ENCODE measurements at regions not wholly inside any gene's neighbourhood (a gene's known extent, or its start where the extent isn't known, plus 50 kb on each side); places are given as distances from the start of the nearest gene placed in this dataset.

DNA sequence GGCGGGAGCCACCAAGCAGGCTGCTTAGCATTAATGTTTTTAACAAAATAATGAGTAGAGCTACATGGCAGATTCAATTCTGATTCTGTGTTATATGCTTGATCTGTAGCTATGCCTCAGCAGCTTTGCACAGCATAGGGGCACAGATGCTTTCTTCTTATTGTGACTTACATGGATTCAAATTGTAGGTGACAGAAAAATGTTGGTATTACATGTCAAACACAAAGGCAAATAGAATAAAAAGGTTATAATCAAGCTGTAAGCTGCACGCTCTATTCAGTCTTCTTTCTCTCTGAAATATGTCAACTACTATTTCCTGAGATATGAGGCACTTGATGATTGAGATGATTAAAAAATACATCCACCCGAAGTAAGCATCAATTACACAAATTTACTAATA is 1573.8 kb downstream of the FAM181B start:
- TF ChIP-seq CSDC2 (CRISPR knock-in tag; IDR thresholded peaks at IDR 0.05): no peak
- no peak for TF ChIP-seq ZFP3 (CRISPR knock-in tag; IDR thresholded peaks at IDR 0.05)
- no peak for TF ChIP-seq RARB (CRISPR knock-in tag; IDR thresholded peaks at IDR 0.05)
- no peak for TF ChIP-seq TSHZ2 (CRISPR knock-in tag; IDR thresholded peaks at IDR 0.05)
- TF ChIP-seq ZNF70 (CRISPR knock-in tag; IDR thresholded peaks at IDR 0.05): no peak
- no peak for TF ChIP-seq ZNF8 (CRISPR knock-in tag; IDR thresholded peaks at IDR 0.05)
- TF ChIP-seq, protein P1, sequence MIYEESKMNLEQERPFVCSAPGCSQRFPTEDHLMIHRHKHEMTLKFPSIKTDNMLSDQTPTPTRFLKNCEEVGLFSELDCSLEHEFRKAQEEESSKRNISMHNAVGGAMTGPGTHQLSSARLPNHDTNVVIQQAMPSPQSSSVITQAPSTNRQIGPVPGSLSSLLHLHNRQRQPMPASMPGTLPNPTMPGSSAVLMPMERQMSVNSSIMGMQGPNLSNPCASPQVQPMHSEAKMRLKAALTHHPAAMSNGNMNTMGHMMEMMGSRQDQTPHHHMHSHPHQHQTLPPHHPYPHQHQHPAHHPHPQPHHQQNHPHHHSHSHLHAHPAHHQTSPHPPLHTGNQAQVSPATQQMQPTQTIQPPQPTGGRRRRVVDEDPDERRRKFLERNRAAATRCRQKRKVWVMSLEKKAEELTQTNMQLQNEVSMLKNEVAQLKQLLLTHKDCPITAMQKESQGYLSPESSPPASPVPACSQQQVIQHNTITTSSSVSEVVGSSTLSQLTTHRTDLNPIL (CRISPR knock-in tag; IDR thresholded peaks at IDR 0.05; ENCODE audit: low read depth): no peak
- TF ChIP-seq, protein P2, sequence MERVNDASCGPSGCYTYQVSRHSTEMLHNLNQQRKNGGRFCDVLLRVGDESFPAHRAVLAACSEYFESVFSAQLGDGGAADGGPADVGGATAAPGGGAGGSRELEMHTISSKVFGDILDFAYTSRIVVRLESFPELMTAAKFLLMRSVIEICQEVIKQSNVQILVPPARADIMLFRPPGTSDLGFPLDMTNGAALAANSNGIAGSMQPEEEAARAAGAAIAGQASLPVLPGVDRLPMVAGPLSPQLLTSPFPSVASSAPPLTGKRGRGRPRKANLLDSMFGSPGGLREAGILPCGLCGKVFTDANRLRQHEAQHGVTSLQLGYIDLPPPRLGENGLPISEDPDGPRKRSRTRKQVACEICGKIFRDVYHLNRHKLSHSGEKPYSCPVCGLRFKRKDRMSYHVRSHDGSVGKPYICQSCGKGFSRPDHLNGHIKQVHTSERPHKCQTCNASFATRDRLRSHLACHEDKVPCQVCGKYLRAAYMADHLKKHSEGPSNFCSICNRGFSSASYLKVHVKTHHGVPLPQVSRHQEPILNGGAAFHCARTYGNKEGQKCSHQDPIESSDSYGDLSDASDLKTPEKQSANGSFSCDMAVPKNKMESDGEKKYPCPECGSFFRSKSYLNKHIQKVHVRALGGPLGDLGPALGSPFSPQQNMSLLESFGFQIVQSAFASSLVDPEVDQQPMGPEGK (CRISPR knock-in tag; IDR thresholded peaks at IDR 0.05; ENCODE audit: borderline replicate concordance): no peak
- no peak for TF ChIP-seq POU6F1 (CRISPR knock-in tag; IDR thresholded peaks at IDR 0.05; ENCODE audit: borderline replicate concordance, low read depth)
- TF ChIP-seq OSR1 (CRISPR knock-in tag; IDR thresholded peaks at IDR 0.05): no peak
- no peak for TF ChIP-seq ARNTL (CRISPR knock-in tag; IDR thresholded peaks at IDR 0.05; ENCODE audit: borderline replicate concordance, low read depth)
- TF ChIP-seq ESRRG (CRISPR knock-in tag; IDR thresholded peaks at IDR 0.05): no peak
- TF ChIP-seq ISL1 (CRISPR knock-in tag; IDR thresholded peaks at IDR 0.05): no peak
- TF ChIP-seq PPARA (CRISPR knock-in tag; IDR thresholded peaks at IDR 0.05; ENCODE audit: borderline replicate concordance): no peak

Data from SK-N-SH treated with all-trans-retinoic acid at 6 μM for 48 hours (cell line).